OCI-LY7 (cell line): ENCODE measurements at regions not wholly inside any gene's neighbourhood (a gene's known extent, or its start where the extent isn't known, plus 50 kb on each side); places are given as distances from the start of the nearest gene placed in this dataset.

Source experiments
- BruUV-seq: library from RNA; stranded (reverse); fragments of 400-500 nt; replicated peaks from 2 replicates; lab custom pipeline; 2021; lab: Mats Ljungman, UMichigan
- CTCF ChIA-PET: fragments of 300-600 bp; sonication (Branson Sonifier 250); formaldehyde crosslinking; loops from one replicate; lab custom pipeline; 2022; ENCODE audit warnings: antibody characterized with exemption; ENCODE audit not compliant: unreplicated experiment; lab: Charles Lee
- POLR2A ChIA-PET: fragments of 300-600 bp; sonication (Branson Sonifier 250); formaldehyde crosslinking; loops from one replicate; lab custom pipeline; 2022; ENCODE audit warnings: antibody characterized with exemption; lab: Charles Lee
- DNase-seq: peaks from one replicate; pipeline ENCODE4 v3.0.0-alpha.2; 2015; ENCODE audit warnings: low spot score
- H2AFZ ChIP-seq: fragments of 200-600 bp; sonication (generic), shearing (Covaris generic); 2 replicates; pipeline ENCODE4 v1.6.1; 2014; ENCODE audit warnings: mild to moderate bottlenecking, antibody characterized with exemption, low read length, moderate library complexity
- H3K27ac ChIP-seq: fragments of 200-600 bp; sonication (generic); 2 replicates; pipeline ENCODE4 v1.5.1; 2014; ENCODE audit warnings: mixed run types, low read depth, mild to moderate bottlenecking, moderate library complexity, low read length, inconsistent platforms; ENCODE audit not compliant: poor library complexity, severe bottlenecking
- H3K36me3 ChIP-seq: fragments of 200-600 bp; sonication (generic); 2 replicates; pipeline ENCODE4 v1.6.1; 2014; ENCODE audit warnings: mild to moderate bottlenecking, antibody characterized with exemption, low read length, moderate library complexity, mixed read lengths; ENCODE audit not compliant: insufficient read depth
- H3K4me1 ChIP-seq: fragments of 200-600 bp; sonication (generic); 2 replicates; pipeline ENCODE4 v1.5.1; 2014; ENCODE audit warnings: mild to moderate bottlenecking, low read length; ENCODE audit not compliant: insufficient read depth, poor library complexity, severe bottlenecking
- H3K4me2 ChIP-seq: fragments of 200-600 bp; sonication (generic); 2 replicates; pipeline ENCODE4 v1.6.1; 2014; ENCODE audit warnings: mild to moderate bottlenecking, low read length
- H3K4me3 ChIP-seq: fragments of 200-600 bp; sonication (generic); 2 replicates; pipeline ENCODE4 v1.5.1; 2014; ENCODE audit warnings: mild to moderate bottlenecking, low read depth, low read length; ENCODE audit not compliant: poor library complexity, severe bottlenecking
- H3K79me2 ChIP-seq: fragments of 200-600 bp; sonication (generic); 2 replicates; pipeline ENCODE4 v1.6.1; 2016; ENCODE audit warnings: low read depth, mild to moderate bottlenecking, low read length, moderate library complexity, mixed read lengths; ENCODE audit not compliant: insufficient read depth
- H3K9me2 ChIP-seq: fragments of 200-600 bp; sonication (generic); 2 replicates; pipeline ENCODE4 v1.6.1; 2016; ENCODE audit warnings: mild to moderate bottlenecking, low read length, mixed read lengths; ENCODE audit not compliant: insufficient read depth
- H3K9me3 ChIP-seq: fragments of 200-600 bp; sonication (generic); 2 replicates; pipeline ENCODE4 v1.6.1; 2014; ENCODE audit warnings: mild to moderate bottlenecking, mixed run types, low read length, mixed read lengths
- H4K20me1 ChIP-seq: fragments of 200-600 bp; sonication (generic); 2 replicates; pipeline ENCODE4 v1.6.1; 2014; ENCODE audit warnings: mild to moderate bottlenecking, antibody characterized with exemption, low read length, moderate library complexity, mixed read lengths; ENCODE audit not compliant: insufficient read depth
- EZH2phosphoT487 ChIP-seq: fragments of 200-600 bp; sonication (generic); IDR thresholded peaks from 2 replicates; pipeline ENCODE4 v1.6.1; 2018; ENCODE audit warnings: low read depth, borderline replicate concordance, mild to moderate bottlenecking, mixed run types, antibody characterized with exemption, low read length, moderate library complexity, mixed read lengths
- intact Hi-C: fragments of 100-400 bp; cut with micrococcal nuclease; formaldehyde crosslinking; loops from one replicate; pipeline ENCODE4 v1.10.0; 2022; ENCODE audit not compliant: unreplicated experiment
- TF ChIP-seq, protein P1 (sequence below): fragments of 200-600 bp; sonication (generic); conservative IDR thresholded peaks from 2 replicates; pipeline ENCODE4 v1.5.1; 2014; ENCODE audit warnings: mild to moderate bottlenecking, antibody characterized with exemption, low read length, moderate library complexity, mixed read lengths

GRCh38 chr14:97748616-97749015 is 951.4 kb downstream of the VRK1 start:
- Histone ChIP-seq H3K36me3 (no peaks in the 10 kb centered on the region), H3K27ac (no peak overlapping the region), H3K9me3 (no peaks in the 10 kb centered on the region), H3K9me2 (no peaks in the 10 kb centered on the region), H4K20me1 (no peaks in the 10 kb centered on the region), H2AFZ (no peak overlapping the region), H3K4me3 (no peak overlapping the region), H3K4me1 (no peaks in the 10 kb centered on the region), H3K79me2 (no peaks in the 10 kb centered on the region), H3K4me2 (no peak overlapping the region)
- BruUV-seq = no TSS peak
- DNase-seq = no peak
- ChIA-PET CTCF (no interaction called here), POLR2A (no interaction called here)
- intact Hi-C loops = no loop called here
- TF ChIP-seq, protein P1, sequence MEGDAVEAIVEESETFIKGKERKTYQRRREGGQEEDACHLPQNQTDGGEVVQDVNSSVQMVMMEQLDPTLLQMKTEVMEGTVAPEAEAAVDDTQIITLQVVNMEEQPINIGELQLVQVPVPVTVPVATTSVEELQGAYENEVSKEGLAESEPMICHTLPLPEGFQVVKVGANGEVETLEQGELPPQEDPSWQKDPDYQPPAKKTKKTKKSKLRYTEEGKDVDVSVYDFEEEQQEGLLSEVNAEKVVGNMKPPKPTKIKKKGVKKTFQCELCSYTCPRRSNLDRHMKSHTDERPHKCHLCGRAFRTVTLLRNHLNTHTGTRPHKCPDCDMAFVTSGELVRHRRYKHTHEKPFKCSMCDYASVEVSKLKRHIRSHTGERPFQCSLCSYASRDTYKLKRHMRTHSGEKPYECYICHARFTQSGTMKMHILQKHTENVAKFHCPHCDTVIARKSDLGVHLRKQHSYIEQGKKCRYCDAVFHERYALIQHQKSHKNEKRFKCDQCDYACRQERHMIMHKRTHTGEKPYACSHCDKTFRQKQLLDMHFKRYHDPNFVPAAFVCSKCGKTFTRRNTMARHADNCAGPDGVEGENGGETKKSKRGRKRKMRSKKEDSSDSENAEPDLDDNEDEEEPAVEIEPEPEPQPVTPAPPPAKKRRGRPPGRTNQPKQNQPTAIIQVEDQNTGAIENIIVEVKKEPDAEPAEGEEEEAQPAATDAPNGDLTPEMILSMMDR = no peak
- TF ChIP-seq EZH2phosphoT487 = no peak

DNA sequence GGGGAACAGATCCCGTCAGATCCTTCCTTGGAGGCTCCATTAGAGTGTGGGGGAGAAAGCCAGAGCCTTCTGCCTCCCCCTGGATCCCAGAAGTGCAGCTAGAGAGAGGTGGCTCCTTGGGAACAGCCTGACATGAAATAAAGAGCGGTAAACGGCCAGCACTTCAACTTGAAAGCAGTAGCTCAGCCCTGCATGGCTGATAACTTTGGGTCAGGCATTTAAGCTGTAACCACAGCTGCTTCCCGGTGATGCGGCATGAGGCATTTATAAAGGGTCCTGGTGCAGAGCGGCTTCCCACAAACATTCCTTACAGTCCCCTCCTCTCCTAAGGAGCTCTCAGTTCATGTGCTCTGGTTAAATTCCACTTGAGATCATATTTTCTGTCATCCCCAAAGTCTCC is 960.3 kb downstream of the VRK1 start:
- TF ChIP-seq, protein P1 = no peak
- no peak for TF ChIP-seq EZH2phosphoT487
- ChIA-PET CTCF (no interaction called here), POLR2A (no interaction called here)
- Histone ChIP-seq H3K4me1 (no peaks in the 10 kb centered on the region), H3K27ac (no peak overlapping the region), H3K9me3 (no peaks in the 10 kb centered on the region), H4K20me1 (no peaks in the 10 kb centered on the region), H3K79me2 (no peaks in the 10 kb centered on the region), H2AFZ (no peak overlapping the region), H3K9me2 (no peaks in the 10 kb centered on the region), H3K4me3 (no peak overlapping the region), H3K36me3 (no peaks in the 10 kb centered on the region), H3K4me2 (no peak overlapping the region)
- DNase-seq = no peak
- intact Hi-C loops = no loop called here
- no TSS peak for BruUV-seq

DNA sequence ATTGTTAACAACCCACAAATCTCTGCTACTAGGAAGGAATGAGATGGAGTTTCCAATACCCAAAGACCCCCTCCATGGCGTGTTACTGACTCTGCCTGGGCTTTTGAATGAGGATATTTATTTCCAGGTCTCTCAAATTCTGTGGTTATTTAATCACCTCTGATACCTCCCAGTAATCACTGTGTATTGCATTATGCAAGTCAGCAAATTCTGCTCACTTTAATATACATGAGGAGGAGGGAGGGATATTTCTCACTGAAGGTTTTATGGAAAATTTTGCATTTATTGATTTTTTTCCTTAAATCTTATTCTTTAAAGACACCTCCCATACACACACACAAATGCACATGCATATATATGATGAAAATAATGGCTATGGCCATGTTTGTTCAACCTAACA is 962.9 kb downstream of the VRK1 start:
- POLR2A ChIA-PET = no interaction called here
- H3K27ac ChIP-seq = no peak overlapping the region
- no peak overlapping the region for H3K4me2 ChIP-seq
- DNase-seq = no peak
- intact Hi-C loops = no loop called here
- H2AFZ ChIP-seq = no peak overlapping the region
- no peak overlapping the region for H3K4me3 ChIP-seq
- no peaks in the 10 kb centered on the region for H3K36me3 ChIP-seq
- BruUV-seq = no TSS peak
- no peaks in the 10 kb centered on the region for H3K9me2 ChIP-seq
- TF ChIP-seq EZH2phosphoT487 = no peak
- TF ChIP-seq, protein P1 = no peak
- no peaks in the 10 kb centered on the region for H3K4me1 ChIP-seq
- H3K9me3 ChIP-seq = no peaks in the 10 kb centered on the region
- CTCF ChIA-PET = no interaction called here
- no peaks in the 10 kb centered on the region for H3K79me2 ChIP-seq
- H4K20me1 ChIP-seq = no peaks in the 10 kb centered on the region
